NCI-H1436 (cell line): ENCODE measurements at regions not wholly inside any gene's neighbourhood (a gene's known extent, or its start where the extent isn't known, plus 50 kb on each side); places are given as distances from the start of the nearest gene placed in this dataset.
"Not testable (repeated sequence)": the region's sequence is repeated elsewhere in the genome, so short reads cannot be mapped to it uniquely, and the experiment has no call there.

Experiments
- DNase-seq: peaks from one replicate; lab custom pipeline; 2025; lab: John Stamatoyannopoulos, UW

- DNase-seq: not testable (repeated sequence)
Observed at GRCh38 chr7:150046290-150047194, 172.8 kb downstream of the ATP6V0E2 start.

- not testable (repeated sequence) for DNase-seq
Observed at GRCh38 chr7:150047329-150047728, 173.6 kb downstream of the ATP6V0E2 start.

DNA sequence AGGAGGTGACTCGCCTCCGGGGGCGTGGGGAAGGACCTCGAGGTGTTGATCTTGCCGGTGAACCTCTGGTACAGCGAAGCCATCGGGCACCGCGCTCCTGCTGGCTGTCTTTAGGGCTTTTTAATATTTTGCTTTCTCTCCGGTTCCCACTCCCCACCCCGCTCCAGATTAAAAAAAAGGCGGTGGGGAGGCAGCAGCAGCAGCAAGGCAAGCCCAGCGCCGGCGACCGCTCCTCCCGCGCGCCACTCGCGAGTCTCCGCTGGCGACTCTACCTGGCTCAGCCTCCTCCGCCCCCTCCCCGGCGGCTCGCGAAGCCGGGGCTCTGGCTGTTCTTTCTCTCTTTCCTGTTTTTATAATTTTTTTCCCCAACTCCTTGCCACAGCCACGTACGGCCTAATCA lies 174.0 kb downstream of the ATP6V0E2 start:
- not testable (repeated sequence) for DNase-seq

DNA sequence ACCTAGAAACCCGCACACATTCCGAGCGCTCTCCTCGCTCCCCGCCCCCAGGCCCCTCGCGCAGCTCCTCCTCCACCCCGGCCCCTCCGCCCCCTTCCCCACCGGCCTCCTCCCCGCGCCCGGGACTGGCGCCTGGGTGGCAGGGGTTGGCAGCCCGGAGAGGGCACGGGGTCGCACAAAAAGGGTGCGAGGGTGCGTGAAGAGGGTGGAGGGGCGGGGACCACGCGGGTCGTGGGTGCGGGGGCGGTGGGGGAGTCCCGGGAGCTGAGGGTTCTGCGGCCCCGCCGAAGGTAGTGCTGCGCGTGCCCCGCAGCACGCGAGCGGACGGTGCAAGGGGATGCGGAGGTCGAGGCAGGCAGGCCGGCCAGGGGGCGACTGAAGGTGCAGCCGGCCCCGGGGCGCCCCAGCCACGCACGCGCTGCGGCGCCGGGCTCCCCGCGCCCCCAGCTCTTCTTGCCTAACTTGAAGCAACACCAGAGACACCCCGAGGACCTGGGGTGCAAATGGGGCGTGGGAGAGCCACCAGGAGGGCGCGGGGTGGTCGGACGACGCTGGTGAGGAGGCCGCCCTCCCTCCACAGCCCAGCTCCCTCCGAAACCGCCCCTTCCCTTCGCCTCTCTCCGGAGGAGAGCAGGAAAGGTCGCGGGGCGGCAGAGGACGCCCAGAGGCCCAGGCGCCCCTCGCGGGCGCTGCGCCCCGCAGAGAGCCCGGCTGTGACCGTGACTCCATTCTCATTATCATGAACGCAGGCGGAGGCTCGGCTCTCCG lies 174.7 kb downstream of the ATP6V0E2 start:
- DNase-seq: not testable (repeated sequence)

DNA sequence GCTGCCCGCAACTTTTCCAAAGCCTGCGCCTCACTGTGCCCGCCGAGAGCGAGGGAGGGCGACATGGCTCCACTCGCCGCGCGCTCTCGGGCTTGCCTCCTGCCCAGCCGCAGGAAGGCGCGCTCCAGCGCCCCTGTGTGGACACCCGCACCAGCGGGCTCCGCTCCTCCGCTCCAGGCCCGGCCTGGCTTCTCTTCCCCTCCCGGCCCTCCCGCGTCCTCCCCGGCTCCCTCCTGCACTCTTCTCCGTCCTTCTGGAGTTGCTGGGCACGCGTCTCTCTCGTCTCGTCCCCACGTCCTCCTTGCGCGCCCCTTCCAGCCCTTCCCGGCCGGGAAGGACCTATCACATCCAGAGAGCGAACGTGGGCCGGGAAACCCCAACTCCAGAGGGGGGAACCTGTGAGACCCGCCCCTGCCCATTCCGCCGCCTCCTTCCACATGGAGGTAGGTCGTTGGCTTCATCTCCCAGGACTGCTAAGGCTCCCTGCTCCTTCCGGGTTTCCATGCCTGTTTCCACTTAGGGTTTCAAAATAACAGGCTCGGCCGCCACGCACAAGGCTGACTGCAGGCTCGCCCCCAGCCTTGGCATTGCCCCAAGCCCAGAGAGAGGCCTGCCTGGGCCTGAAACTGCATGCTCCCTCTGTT lies 175.4 kb downstream of the ATP6V0E2 start:
- not testable (repeated sequence) for DNase-seq

GRCh38 chr7:150053396-150053795 lies 179.6 kb downstream of the ATP6V0E2 start:
- DNase-seq: not testable (repeated sequence)

DNA sequence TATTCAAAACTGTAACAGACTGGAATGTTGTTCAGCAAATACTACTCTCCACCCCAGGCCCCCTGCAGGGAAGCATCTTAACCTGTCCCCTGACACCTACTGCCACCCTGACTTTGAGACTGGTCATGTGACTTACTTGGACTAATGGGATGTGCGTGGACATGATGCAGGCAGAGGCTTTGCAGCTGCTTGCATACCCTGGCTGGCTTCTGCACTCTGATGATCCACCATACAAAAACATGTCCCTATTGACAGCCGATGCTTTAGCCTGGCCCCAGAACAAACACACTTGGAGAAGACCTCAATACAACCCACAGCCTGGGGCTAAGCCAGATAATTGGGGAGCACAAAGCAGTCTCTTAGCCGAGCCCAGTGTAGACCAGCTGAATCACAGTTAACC lies 180.5 kb downstream of the ATP6V0E2 start:
- DNase-seq: not testable (repeated sequence)

GRCh38 chr7:150060259-150061221 lies 186.8 kb downstream of the ATP6V0E2 start:
- DNase-seq: not testable (repeated sequence)

DNA sequence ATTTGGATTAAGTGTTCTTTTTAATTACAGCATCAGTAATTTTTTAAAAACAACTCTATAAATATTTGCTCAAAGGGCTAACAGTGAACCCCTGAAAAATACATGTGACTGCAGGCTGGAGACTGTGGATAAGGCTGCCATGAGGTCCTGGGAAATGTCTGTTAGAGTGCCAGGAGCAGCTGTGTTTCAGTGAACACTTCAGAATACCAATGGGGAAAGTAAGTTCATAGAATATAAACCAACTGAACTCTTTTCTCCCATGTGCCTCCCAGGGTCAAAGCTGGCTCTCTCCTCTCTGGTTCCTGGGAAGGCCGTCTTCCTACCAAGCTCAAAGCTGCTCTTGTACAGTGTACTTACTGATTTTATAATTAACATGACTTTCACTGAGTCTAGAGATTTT lies 189.4 kb downstream of the ATP6V0E2 start:
- not testable (repeated sequence) for DNase-seq

GRCh38 chr7:150069555-150070313 lies 196.0 kb downstream of the ATP6V0E2 start:
- DNase-seq: not testable (repeated sequence)

- not testable (repeated sequence) for DNase-seq
Observed at GRCh38 chr7:150077543-150077942, 203.8 kb downstream of the ATP6V0E2 start.

- not testable (repeated sequence) for DNase-seq
Observed at GRCh38 chr7:150081865-150082264, 208.1 kb downstream of the ATP6V0E2 start.

DNA sequence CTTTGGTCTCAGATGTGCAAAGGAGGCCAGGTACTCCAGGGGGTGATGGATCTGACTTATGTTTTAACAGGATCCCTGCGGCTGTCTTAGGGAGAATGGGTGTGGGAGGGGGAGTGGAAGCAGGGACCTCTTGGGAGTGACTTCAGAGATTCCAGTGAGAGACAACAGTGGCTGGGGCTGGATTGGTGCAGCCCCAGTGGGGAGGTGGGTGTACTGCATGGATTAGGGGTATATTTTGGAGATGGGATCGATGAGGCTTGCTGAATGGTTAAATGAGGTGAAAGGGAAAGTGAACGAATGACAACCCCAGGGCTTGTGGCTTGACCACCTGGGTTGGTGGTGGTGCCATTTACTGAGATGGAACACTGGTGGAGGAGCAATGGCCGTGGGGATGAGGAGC lies 211.0 kb downstream of the ATP6V0E2 start:
- not testable (repeated sequence) for DNase-seq

DNA sequence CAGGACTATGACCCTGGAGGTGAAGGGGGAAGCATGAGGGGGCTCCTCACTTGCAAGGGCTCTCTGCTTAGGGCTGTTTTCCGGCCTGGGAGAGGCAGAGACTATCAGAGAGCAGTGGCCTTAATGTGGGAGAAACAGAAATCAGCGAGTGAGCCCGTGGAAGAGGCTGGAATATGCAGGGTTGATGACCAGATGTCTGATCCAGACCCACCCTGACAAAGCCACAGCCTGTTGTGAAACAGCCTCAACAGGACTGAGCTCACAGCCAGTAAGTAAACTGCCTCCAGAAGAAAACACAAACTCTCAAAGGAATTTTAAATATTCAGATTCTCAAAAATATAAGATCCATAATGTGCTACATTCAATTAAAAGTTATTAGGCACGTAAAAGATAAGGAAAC lies 213.7 kb downstream of the ATP6V0E2 start:
- not testable (repeated sequence) for DNase-seq

DNA sequence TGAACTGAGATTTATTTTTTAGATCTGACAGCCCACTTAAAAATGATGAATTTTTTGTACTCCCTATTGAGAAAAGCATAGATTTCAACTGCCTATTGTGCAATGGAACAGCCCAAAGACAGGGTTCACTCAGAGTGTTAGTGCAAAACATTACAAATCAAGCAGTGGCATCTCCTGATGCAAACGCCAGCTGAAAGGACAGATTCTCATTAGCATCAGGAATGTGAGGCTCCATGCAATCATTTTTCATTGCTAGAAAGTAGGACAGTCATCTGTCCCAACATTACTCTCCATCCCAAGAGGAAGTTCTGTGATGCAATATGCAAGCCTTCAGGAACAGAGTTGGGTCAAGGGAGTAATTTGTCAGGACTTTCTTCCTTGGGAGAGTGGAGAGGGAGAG lies 215.4 kb downstream of the ATP6V0E2 start:
- not testable (repeated sequence) for DNase-seq

GRCh38 chr7:150090776-150091175 lies 217.0 kb downstream of the ATP6V0E2 start:
- not testable (repeated sequence) for DNase-seq

DNA sequence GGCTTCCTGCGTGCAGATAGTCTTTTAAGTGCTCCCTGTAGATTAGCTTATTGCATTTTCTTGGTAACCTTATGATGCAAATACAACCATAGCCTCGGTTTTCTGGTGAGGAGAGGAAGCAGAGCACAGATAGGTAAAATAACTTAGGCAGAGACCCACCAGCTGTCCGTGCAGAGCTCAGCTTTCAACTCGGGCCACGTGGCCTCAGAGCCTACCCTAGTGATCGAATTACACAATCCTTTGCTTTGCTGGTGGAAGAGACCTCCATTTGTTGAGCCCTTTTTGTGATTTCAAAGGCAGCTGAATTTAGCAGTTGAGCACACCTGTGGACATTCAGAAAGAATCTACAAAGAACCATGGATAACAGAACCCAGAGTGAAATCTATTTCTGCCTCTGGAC lies 220.1 kb downstream of the ATP6V0E2 start:
- DNase-seq: not testable (repeated sequence)

GRCh38 chr7:150096213-150096994 lies 222.6 kb downstream of the ATP6V0E2 start:
- not testable (repeated sequence) for DNase-seq

DNA sequence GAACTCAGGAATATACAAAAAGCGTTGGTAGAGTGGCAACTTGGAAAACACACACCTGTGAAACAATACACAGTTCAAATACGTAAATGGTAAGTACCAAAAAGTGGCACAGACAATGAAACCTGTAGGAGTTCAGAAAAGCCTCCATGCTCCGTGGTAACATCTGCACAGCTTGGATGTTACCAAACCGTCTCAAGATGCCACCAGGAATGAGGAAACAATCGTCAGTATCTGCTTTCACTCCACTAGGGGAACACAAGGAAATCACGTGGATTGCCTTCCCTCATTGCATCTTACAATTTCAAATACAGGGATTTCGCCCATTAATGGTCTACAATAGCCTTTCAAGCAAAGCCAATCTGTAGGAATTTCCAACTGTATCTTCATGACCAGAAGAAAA lies 224.6 kb upstream of the LRRC61 start:
- DNase-seq: not testable (repeated sequence)
